Lung (tissue), 11 donors: ENCODE measurements at regions not wholly inside any gene's neighbourhood (a gene's known extent, or its start where the extent isn't known, plus 50 kb on each side); places are given as distances from the start of the nearest gene placed in this dataset.

Experiments used
- ATAC-seq: fragments of 200-7000 bp; cut with Tn5 transposase; one replicate; pipeline ENCODE4 v1.9.1; 2020; ENCODE audit warnings: moderate number of reproducible peaks; ENCODE audit not compliant: insufficient read depth, low FRiP score
- DNase-seq, 3 donors: peaks; one replicate each; pipeline ENCODE4 v3.0.0-alpha.2; 2013 to 2017
- H3K27ac ChIP-seq, 2 donors: one replicate each; pipeline ENCODE4 v1.5.1; 2013; ENCODE audit warnings: mild to moderate bottlenecking in 2 of 2, moderate library complexity in 2 of 2, control low read depth in 1 of 2, inconsistent platforms in 1 of 2, low read depth in 1 of 2, low read length in 1 of 2
- H3K27me3 ChIP-seq, 3 donors: one replicate each; pipeline ENCODE4 v1.5.1; 2013; ENCODE audit warnings: low read length in 2 of 3; ENCODE audit not compliant: control insufficient read depth in 3 of 3, insufficient read depth in 3 of 3
- H3K36me3 ChIP-seq, 4 donors: one replicate each; pipeline ENCODE4 v1.5.1; 2013; ENCODE audit warnings: low read length in 4 of 4, mild to moderate bottlenecking in 1 of 4, moderate library complexity in 1 of 4; ENCODE audit not compliant: control insufficient read depth in 4 of 4, insufficient read depth in 4 of 4
- H3K4me1 ChIP-seq, 5 donors: one replicate each; pipeline ENCODE4 v1.5.1; 2013; ENCODE audit warnings: low read length in 5 of 5, mild to moderate bottlenecking in 2 of 5, moderate library complexity in 1 of 5; ENCODE audit not compliant: control insufficient read depth in 5 of 5, insufficient read depth in 5 of 5
- H3K4me3 ChIP-seq: one replicate; pipeline ENCODE4 v1.5.1; 2013; ENCODE audit warnings: mild to moderate bottlenecking, control low read depth, moderate library complexity
- H3K9ac ChIP-seq, 2 donors: one replicate each; pipeline ENCODE4 v1.5.1; 2013; ENCODE audit warnings: low read length in 2 of 2, control low read depth in 1 of 2; ENCODE audit not compliant: insufficient read depth in 1 of 2
- H3K9me3 ChIP-seq, 4 donors: one replicate each; pipeline ENCODE4 v1.5.1; 2013; ENCODE audit warnings: low read length in 3 of 4, mild to moderate bottlenecking in 1 of 4, moderate library complexity in 1 of 4; ENCODE audit not compliant: control insufficient read depth in 4 of 4, insufficient read depth in 3 of 4
- CTCF ChIP-seq: IDR thresholded peaks from 2 replicates; pipeline ENCODE4 v1.5.1; 2012; ENCODE audit warnings: mild to moderate bottlenecking; ENCODE audit errors: control extremely low read depth, extremely low read depth
- WGBS, 2 donors: extraction: QIAGEN DNeasy Blood & Tissue Kit; methylation state at CpG; one replicate each; pipeline ENCODE4 v1.1.7; 2013; 5-methylcytosine and 5-hydroxymethylcytosine counted together
- donor health status: control.
- donor health status: control.
- donor health status: Bipolar disorder and iron deficiency.
- donor health status: healthy.
- donor health status: DM: yes; HTN: yes; CAD: no.

GRCh38 chr9:135347461-135347860, 132.1 kb upstream of the PPP1R26 start:
- H3K27me3 ChIP-seq = peaks cover 0 to 4% (median 0%) of the 10 kb centered on the region in 3 donors
- DNase-seq = no peak
- peaks cover 0 to 3% (median 0%) of the 10 kb centered on the region in 4 donors for H3K9me3 ChIP-seq
- no peak for ATAC-seq
- WGBS, 2 donors = 74 to 82% methylated on average over 14 of the region's 14 CpGs
- H3K27ac ChIP-seq = no peak overlapping the region
- no peak for TF ChIP-seq CTCF
- H3K4me1 ChIP-seq = peaks cover 0 to 6% (median 0%) of the 10 kb centered on the region in 5 donors
- no peak overlapping the region for H3K4me3 ChIP-seq
- H3K9ac ChIP-seq = no peak overlapping the region
- H3K36me3 ChIP-seq = no peaks in the 10 kb centered on the region

GRCh38 chr9:135348076-135348787, 131.3 kb upstream of the PPP1R26 start:
- Histone ChIP-seq H3K27ac (no peak overlapping the region), H3K4me1 (peaks cover 0 to 6% (median 0%) of the 10 kb centered on the region in 5 donors), H3K4me3 (no peak overlapping the region), H3K36me3 (no peaks in the 10 kb centered on the region), H3K9me3 (peaks cover 0 to 3% (median 0%) of the 10 kb centered on the region in 4 donors), H3K9ac (no peak overlapping the region), H3K27me3 (peaks cover 0 to 4% (median 0%) of the 10 kb centered on the region in 3 donors)
- WGBS, 2 donors = 87 to 89% methylated on average over 23 of the region's 23 CpGs
- no peak for ATAC-seq
- DNase-seq = no peak
- no peak for TF ChIP-seq CTCF

- DNase-seq (no peak), ATAC-seq (no peak)
- H3K27me3 ChIP-seq = peaks cover 0 to 4% (median 0%) of the 10 kb centered on the region in 3 donors
- no peaks in the 10 kb centered on the region for H3K36me3 ChIP-seq
- peaks cover 0 to 4% (median 0%) of the 10 kb centered on the region in 5 donors for H3K4me1 ChIP-seq
- H3K27ac ChIP-seq = no peak overlapping the region
- TF ChIP-seq CTCF = no peak
- WGBS, 2 donors = 86 to 90% methylated on average over 9 of the region's 9 CpGs
- H3K9me3 ChIP-seq = peaks cover 0 to 3% (median 0%) of the 10 kb centered on the region in 4 donors
- H3K9ac ChIP-seq = no peak overlapping the region
- no peak overlapping the region for H3K4me3 ChIP-seq
Observed at GRCh38 chr9:135348788-135349150, 130.8 kb upstream of the PPP1R26 start.
